T-helper 2 cell (primary cell): ENCODE measurements at regions not wholly inside any gene's neighbourhood (a gene's known extent, or its start where the extent isn't known, plus 50 kb on each side); places are given as distances from the start of the nearest gene placed in this dataset.
A peak's percentile ranks its signal among the peaks of the same experiment; 100 is the strongest.

Experiments used
- DNase-seq, 5 experiments: peaks; one replicate each; pipeline versions ENCODE4 v3.0.0 to v3.0.0-alpha.2; 2012 to 2022

GRCh38 chr18:45169610-45170009 is 445.7 kb upstream of the SLC14A2 start:
- no peak for DNase-seq

GRCh38 chr18:45171679-45172191 is 443.5 kb upstream of the SLC14A2 start:
- no peak for DNase-seq

GRCh38 chr18:45173327-45173726 is 441.9 kb upstream of the SLC14A2 start:
- DNase-seq, result no peak

GRCh38 chr18:45173799-45174519 is 441.3 kb upstream of the SLC14A2 start:
- peak in 1 of 5 experiments; percentile 65 for DNase-seq

- no peak for DNase-seq
Observed at GRCh38 chr18:45174629-45175136, 440.6 kb upstream of the SLC14A2 start.

- DNase-seq, result no peak
Observed at GRCh38 chr18:45175511-45175910, 439.8 kb upstream of the SLC14A2 start.

GRCh38 chr18:45186832-45187231 is 428.4 kb upstream of the SLC14A2 start:
- no peak for DNase-seq

GRCh38 chr18:45191795-45192194 is 423.5 kb upstream of the SLC14A2 start:
- DNase-seq, result no peak

GRCh38 chr18:45197526-45197970 is 417.7 kb upstream of the SLC14A2 start:
- peak in 1 of 5 experiments; percentile 92 for DNase-seq

- DNase-seq, result no peak
Observed at GRCh38 chr18:45198526-45198925, 416.8 kb upstream of the SLC14A2 start.

GRCh38 chr18:45201029-45201428 is 414.2 kb upstream of the SLC14A2 start:
- DNase-seq, result no peak

GRCh38 chr18:45201489-45201888 is 413.8 kb upstream of the SLC14A2 start:
- DNase-seq, result no peak

- DNase-seq, result no peak
Observed at GRCh38 chr18:45202061-45202460, 413.2 kb upstream of the SLC14A2 start.

- no peak for DNase-seq
Observed at GRCh38 chr18:45203677-45204076, 411.6 kb upstream of the SLC14A2 start.

- DNase-seq, result no peak
Observed at GRCh38 chr18:45207328-45207727, 407.9 kb upstream of the SLC14A2 start.

GRCh38 chr18:45208164-45208563 is 407.1 kb upstream of the SLC14A2 start:
- DNase-seq, result no peak

- DNase-seq, result peak; percentile 20 to 79 (median 42)
Observed at GRCh38 chr18:45212181-45213039, 402.9 kb upstream of the SLC14A2 start.

GRCh38 chr18:45213040-45213333 is 402.3 kb upstream of the SLC14A2 start:
- no peak for DNase-seq

GRCh38 chr18:45218436-45218835 is 396.8 kb upstream of the SLC14A2 start:
- no peak for DNase-seq

GRCh38 chr18:45221363-45221762 is 393.9 kb upstream of the SLC14A2 start:
- no peak for DNase-seq

- DNase-seq, result no peak
Observed at GRCh38 chr18:45222180-45222579, 393.1 kb upstream of the SLC14A2 start.

GRCh38 chr18:45227001-45227742 is 388.1 kb upstream of the SLC14A2 start:
- no peak for DNase-seq

- DNase-seq, result no peak
Observed at GRCh38 chr18:45228796-45229388, 386.4 kb upstream of the SLC14A2 start.
